AG09309 (cell line): ENCODE measurements at regions not wholly inside any gene's neighbourhood (a gene's known extent, or its start where the extent isn't known, plus 50 kb on each side); places are given as distances from the start of the nearest gene placed in this dataset.

Source experiments
- DNase-seq: peaks from one replicate; pipeline ENCODE4 v3.0.0-alpha.2; 2010; ENCODE audit warnings: low read depth
- H3K4me3 ChIP-seq: 2 replicates; pipeline ENCODE4 v1.5.1; 2011; ENCODE audit warnings: mild to moderate bottlenecking, low read depth, low read length, moderate library complexity; ENCODE audit not compliant: control insufficient read depth
- CTCF ChIP-seq: IDR thresholded peaks from 2 replicates; pipeline ENCODE4 v1.5.1; 2011; ENCODE audit warnings: mild to moderate bottlenecking, low read depth, low read length, inconsistent platforms; ENCODE audit not compliant: insufficient read depth, control insufficient read depth; ENCODE audit errors: missing control alignments

- H3K4me3 ChIP-seq = no peak overlapping the region
- no peak for DNase-seq
- no peak for TF ChIP-seq CTCF
Measured at GRCh38 chr10:124162774-124163354, 69.5 kb upstream of the CHST15 start.

DNA sequence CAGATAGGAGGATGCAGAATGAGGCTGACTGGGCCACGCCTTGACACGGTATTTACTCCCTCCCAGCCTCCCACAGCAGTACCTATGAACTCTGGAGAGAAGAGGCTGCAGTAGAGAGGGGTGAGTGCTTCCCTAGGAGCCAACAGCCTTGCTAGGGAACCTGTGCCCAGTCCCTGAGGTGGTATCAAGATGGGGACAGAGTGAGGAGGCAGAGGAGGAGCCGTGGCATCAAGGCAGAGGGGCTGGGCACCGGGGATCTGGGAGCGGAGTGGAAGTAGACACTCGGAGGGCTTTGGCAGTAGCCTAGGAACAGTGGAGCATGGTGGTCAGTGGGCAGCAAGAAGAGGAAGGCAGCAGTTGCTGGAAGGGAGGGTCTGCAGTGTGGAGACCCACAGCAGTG, 68.7 kb upstream of the CHST15 start:
- DNase-seq = no peak
- H3K4me3 ChIP-seq = no peak overlapping the region
- TF ChIP-seq CTCF = no peak

DNA sequence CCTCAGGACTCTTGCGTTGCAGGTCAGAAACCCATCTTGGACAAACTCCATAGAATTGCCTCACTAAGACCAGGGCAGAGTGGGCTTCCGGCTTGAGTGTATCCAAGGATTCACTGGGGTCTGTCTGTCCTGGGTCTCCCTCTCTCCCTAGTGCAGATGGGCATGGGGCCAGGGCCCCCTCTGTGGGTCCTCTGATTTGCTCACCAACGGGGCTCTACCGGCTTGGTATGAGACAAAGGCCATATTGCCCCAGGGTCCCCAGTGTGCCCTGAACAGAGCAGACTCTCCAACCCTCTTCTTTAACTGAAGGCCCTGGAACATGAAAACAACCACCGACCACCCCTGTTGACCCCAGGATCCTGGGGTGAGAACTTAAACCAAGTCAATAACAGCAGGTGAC, 68.2 kb upstream of the CHST15 start:
- TF ChIP-seq CTCF = no peak
- DNase-seq = no peak
- no peak overlapping the region for H3K4me3 ChIP-seq

- TF ChIP-seq CTCF = no peak
- no peak overlapping the region for H3K4me3 ChIP-seq
- DNase-seq = no peak
Measured at GRCh38 chr10:124160943-124161582, 67.7 kb upstream of the CHST15 start.

- H3K4me3 ChIP-seq = no peak overlapping the region
- no peak for DNase-seq
- no peak for TF ChIP-seq CTCF
Measured at GRCh38 chr10:124160176-124160575, 66.8 kb upstream of the CHST15 start.

DNA sequence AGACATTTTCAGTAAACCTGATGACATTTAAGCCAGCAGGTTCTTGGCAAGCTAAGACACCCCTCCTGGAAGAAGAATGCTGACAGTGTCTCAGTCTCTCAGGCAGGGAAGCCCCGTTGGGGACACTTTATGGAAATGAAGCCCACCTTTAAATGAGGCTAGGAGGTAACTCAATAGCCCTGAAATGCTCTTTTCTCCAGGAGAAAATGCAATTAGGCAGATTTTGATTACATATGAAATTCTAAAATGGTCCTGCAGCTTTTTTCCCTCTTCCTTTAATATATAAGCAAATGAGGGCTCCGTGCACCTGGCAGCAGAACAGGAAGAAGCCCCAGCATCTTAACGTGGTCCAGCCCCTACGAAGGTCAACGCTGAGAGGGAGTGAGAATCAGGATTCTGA, 65.8 kb upstream of the CHST15 start:
- H3K4me3 ChIP-seq = no peak overlapping the region
- DNase-seq = no peak
- no peak for TF ChIP-seq CTCF
